NB4 (cell line): ENCODE measurements at regions not wholly inside any gene's neighbourhood (a gene's known extent, or its start where the extent isn't known, plus 50 kb on each side); places are given as distances from the start of the nearest gene placed in this dataset.

ENCODE experiments used
- DNase-seq: peaks from one replicate; pipeline ENCODE4 v3.0.0; 2010; ENCODE audit warnings: low read depth
- H3K4me3 ChIP-seq: one replicate; pipeline ENCODE4 v1.5.1; 2011; ENCODE audit warnings: mild to moderate bottlenecking, low read depth, low read length, moderate library complexity
- MYC ChIP-seq: IDR thresholded peaks from 2 replicates; pipeline ENCODE4 v1.6.1; 2011; ENCODE audit warnings: low read depth, low read length
- POLR2A ChIP-seq: IDR thresholded peaks from 2 replicates; pipeline ENCODE4 v1.6.1; 2011; ENCODE audit warnings: mild to moderate bottlenecking; ENCODE audit not compliant: insufficient read length; ENCODE audit errors: extremely low read depth
- TF ChIP-seq, protein P1 (sequence below): IDR thresholded peaks from one replicate; pipeline ENCODE4 v1.5.1; 2012; ENCODE audit warnings: low read depth, low read length
- TF ChIP-seq, protein P2 (sequence below): IDR thresholded peaks from 2 replicates; pipeline ENCODE4 v1.6.1; 2011; ENCODE audit warnings: low read depth, low read length

DNA sequence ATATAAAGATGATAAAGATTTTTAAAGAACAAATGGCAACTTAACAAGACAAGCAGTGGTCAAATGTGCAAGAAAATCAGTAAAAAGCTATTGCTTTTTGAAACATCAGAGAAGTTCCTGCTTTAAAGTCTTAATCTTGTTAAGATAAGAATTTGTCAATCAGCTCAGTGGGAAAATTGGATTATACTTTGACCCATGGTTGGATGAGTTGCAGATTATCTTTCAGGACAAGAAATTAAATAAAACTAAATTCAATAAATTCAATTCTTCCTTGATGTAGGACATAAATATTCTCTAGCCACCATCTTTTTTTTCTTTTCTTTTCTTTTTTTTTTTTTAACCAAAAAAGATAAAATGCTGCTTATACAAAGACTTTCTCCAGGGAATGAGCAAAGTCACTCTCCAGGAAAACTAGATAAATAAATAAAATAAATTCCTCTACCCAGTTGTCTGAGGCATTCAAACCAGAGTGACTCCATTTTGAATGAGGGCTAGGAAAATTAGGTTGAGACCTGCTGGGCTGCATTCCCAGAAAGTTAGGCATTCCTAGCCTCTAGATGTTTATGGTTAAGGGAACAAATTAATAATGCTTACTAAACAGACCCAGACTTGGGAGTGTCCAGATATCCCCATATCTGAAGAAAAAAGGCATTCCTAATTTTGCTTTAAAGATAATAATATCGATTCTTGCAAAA is 211.2 kb downstream of the SNCA start:
- no peak for TF ChIP-seq MYC
- TF ChIP-seq, protein P1, sequence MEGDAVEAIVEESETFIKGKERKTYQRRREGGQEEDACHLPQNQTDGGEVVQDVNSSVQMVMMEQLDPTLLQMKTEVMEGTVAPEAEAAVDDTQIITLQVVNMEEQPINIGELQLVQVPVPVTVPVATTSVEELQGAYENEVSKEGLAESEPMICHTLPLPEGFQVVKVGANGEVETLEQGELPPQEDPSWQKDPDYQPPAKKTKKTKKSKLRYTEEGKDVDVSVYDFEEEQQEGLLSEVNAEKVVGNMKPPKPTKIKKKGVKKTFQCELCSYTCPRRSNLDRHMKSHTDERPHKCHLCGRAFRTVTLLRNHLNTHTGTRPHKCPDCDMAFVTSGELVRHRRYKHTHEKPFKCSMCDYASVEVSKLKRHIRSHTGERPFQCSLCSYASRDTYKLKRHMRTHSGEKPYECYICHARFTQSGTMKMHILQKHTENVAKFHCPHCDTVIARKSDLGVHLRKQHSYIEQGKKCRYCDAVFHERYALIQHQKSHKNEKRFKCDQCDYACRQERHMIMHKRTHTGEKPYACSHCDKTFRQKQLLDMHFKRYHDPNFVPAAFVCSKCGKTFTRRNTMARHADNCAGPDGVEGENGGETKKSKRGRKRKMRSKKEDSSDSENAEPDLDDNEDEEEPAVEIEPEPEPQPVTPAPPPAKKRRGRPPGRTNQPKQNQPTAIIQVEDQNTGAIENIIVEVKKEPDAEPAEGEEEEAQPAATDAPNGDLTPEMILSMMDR, result no peak
- TF ChIP-seq POLR2A, result no peak
- TF ChIP-seq, protein P2, sequence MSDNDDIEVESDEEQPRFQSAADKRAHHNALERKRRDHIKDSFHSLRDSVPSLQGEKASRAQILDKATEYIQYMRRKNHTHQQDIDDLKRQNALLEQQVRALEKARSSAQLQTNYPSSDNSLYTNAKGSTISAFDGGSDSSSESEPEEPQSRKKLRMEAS, result no peak
- no peak overlapping the region for H3K4me3 ChIP-seq
- no peak for DNase-seq

DNA sequence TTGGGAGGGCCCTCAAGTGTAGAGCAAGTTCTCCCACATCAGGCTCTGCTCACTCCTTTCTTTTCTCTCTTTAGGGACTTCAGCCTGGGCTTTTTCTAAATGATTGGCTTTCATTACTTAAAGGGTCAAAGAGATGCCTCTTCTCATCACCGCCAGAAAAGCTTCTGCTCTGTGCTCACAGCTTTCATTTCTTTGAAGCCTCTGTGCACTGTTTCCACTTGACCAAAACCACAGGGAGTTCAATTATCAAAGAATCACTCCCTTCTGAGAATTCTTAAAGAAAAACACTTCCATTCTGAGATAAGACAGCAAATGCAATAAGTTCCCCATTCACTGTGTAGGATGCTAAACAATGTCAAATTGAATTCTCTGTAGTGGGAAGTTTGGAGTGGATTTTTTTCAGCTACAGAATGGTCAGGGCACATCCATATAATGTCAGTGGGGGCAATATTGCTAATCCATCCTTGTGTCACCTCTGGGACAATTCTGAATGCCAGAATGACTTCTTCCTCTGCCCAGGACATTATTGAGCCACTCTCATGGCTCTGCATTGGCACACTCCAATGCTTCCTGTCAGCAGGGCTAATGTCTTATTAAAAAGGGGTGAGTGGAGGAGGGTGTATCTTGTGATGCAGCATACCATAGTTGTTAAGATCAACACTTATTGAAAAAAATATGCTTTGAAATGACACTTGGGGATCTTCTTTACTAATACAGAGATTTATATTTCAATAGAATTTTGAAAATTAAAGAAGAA is 217.6 kb downstream of the SNCA start:
- no peak for DNase-seq
- TF ChIP-seq MYC (no peak), POLR2A (no peak)
- TF ChIP-seq, protein P2, result no peak
- TF ChIP-seq, protein P1, result no peak
- no peak overlapping the region for H3K4me3 ChIP-seq

DNA sequence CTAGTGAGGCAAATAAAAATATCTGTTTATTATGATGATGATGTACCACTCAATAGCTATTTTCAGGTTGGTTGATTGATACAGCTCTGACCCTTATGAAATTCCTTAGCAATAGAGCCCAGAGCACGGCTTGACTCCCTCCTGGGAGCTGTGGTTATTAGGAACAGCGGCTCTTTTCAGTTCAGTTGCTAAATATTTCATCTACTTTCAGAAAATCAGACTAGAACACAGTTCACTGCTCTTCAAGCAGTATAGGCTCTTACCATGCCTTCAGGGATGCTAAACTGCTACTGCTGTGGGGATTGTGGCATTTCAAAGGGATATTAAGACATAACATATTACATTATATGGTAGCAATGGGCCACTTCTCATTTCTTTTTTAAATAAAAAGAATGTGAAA is 218.8 kb downstream of the SNCA start:
- DNase-seq, result no peak
- H3K4me3 ChIP-seq, result no peak overlapping the region
- TF ChIP-seq, protein P2, result no peak
- TF ChIP-seq MYC (no peak), POLR2A (no peak)

DNA sequence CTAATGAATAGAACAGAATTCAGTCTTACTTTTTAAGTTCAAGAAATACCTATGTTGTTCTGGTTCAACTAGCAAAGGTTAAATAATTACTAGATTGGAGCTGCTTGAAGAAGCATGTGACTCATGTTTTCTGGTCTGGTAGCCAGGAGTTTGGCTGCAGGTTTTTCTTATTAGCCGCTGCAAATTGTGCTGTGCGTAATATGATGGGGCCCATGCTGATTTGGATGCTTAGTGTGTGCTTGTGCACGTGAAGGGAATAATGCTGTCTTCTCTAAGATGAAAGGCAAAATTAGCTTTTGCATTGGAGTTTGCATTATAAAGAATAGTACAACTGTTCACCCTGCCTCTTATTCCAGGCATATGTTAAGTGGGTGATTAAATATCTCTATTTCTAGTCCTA is 219.6 kb downstream of the SNCA start:
- no peak overlapping the region for H3K4me3 ChIP-seq
- TF ChIP-seq POLR2A (no peak), MYC (no peak)
- TF ChIP-seq, protein P1, result no peak
- TF ChIP-seq, protein P2, result no peak
- no peak for DNase-seq

DNA sequence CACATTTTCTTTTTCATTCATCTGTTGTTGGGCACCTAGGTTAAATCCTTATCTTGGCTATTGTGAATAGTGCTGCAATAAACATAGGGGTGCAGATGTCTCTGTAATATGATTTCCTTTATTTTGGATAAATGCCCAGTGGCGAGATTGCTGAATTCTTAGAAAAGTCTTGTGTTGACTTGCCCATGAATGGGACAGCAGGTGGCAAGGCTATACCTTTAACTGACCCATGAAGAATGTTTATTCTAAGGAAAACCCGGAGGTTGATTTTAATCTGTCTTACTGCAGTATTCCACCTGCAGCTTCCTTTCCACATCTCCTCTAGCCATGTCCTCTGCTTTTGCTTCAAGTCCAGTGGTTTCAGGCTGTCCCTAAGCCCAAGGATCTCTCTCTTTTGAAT is 220.6 kb downstream of the SNCA start:
- DNase-seq, result no peak
- TF ChIP-seq POLR2A (no peak), MYC (no peak)
- TF ChIP-seq, protein P1, result no peak
- TF ChIP-seq, protein P2, result no peak
- no peak overlapping the region for H3K4me3 ChIP-seq

DNA sequence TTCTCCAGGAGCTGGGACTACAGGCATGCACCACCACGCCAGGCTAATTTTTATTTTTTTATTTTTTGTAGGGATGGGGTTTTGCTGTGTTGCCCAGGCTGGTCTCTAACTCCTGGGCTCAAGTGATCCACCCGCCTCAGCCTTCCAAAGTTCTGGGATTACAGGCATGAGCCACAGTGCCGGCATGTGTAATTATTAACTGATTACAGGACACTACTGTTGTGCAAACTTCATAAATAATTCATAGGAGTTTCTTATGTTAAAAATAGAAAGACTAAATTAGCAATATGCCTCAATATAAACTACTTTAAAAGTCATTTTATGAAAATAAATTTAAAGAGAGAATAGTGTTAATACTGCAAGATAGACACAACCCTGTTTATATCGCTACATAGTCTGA is 221.9 kb downstream of the SNCA start:
- TF ChIP-seq MYC, result no peak
- no peak for TF ChIP-seq POLR2A
- TF ChIP-seq, protein P2, result no peak
- TF ChIP-seq, protein P1, result no peak
- no peak for DNase-seq
- H3K4me3 ChIP-seq, result no peak overlapping the region
